NCI-H1105 treated with DMSO at 0.1 percent for 48 hours (cell line): ENCODE measurements at regions not wholly inside any gene's neighbourhood (a gene's known extent, or its start where the extent isn't known, plus 50 kb on each side); places are given as distances from the start of the nearest gene placed in this dataset.

Source experiments
- DNase-seq: peaks from one replicate; lab custom pipeline; 2025; lab: John Stamatoyannopoulos, UW

GRCh38 chr4:92111493-92111892, 192.3 kb upstream of the GRID2 start:
- DNase-seq: no peak

GRCh38 chr4:92112805-92113204, 191.0 kb upstream of the GRID2 start:
- no peak for DNase-seq

GRCh38 chr4:92120810-92121498, 182.8 kb upstream of the GRID2 start:
- DNase-seq: no peak

GRCh38 chr4:92122911-92123310, 180.9 kb upstream of the GRID2 start:
- DNase-seq: no peak

DNA sequence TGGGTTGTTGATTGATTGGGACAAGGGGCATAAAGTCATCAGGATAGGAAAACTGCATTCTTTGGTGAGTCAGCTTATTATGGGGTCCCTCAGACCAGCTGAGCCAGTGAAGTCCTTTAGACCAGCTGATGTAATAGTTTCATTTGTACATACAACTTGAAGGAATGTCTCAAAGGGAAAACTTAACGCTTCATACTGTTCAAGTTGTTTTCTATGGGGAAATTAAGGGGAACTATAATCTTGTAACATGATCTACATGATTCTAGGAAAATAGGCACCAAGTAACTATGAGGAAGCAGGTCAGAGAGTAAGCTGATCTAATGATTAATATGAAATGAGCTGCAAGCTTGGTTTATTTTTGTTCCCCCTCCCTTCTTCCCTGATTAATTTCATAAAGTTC, 175.1 kb upstream of the GRID2 start:
- DNase-seq: no peak

DNA sequence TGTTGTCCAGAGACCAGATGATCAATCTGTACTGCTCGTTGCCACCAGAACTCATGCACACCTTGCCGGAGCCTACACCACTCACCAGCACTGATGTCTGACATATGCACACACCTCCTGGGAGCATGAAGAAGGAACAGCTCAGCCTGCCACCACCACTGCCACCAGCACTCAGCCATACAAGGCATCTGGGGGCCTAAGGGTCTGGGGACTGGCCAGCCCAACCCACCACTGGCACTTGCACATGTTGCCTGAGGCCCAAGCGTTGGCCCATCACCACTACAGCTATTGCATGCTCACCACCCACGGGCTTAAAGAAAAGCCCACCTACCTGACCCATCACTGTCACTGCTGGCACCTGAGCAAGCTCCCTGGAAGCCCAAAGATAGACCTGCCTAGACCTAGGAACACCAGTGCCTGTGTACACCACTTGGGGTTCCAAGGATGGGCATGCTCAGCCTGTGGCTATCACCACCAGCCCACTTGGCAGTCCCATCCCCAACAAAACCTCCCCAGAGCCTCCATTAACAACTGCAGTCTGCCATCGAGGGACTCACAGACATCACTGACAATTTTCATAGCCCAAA, 174.3 kb upstream of the GRID2 start:
- DNase-seq: no peak

- no peak for DNase-seq
These were observed 167.3 kb upstream of the GRID2 start for GRCh38 chr4:92136434-92136833.

- no peak for DNase-seq
These were observed 140.4 kb upstream of the GRID2 start for GRCh38 chr4:92163348-92163747.

DNA sequence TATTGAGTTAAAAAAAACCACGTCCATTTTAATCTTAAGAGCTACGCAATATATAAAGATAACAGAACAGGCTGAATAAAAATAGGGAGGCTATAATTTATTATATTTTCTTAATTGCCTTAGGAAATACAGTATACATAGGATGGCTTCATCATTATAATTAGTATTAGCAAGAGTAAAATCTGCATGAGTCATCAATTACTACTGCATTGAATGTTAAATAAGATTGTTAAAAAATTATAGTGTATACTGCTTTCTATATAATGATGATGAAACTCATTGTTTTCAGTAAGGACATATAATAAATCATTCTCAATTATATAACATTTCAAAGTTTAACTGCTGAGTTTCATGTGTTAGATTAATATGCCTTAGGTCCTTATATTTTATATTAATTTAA, 133.4 kb upstream of the GRID2 start:
- no peak for DNase-seq

- no peak for DNase-seq
These were observed 131.6 kb upstream of the GRID2 start for GRCh38 chr4:92172203-92172602.

DNA sequence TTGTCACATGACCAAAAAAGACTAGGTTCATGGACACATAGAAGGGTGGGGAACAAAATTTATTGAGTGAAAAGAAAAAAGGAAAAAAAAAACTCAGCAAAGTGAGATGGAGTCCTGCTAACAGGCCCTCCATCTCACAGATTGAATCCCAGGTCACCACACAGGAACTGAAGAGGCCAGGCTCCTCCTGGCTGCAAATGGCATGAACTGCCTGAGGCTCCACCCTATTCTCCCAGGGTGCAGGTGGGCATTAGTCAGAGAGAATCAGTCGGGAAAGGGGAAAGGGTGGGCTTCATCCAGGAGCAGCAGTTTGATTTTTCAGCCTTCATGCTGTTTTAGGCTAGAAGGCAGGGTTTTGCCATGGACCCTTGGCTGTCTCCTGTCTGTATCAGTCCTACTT, 128.5 kb upstream of the GRID2 start:
- no peak for DNase-seq

DNA sequence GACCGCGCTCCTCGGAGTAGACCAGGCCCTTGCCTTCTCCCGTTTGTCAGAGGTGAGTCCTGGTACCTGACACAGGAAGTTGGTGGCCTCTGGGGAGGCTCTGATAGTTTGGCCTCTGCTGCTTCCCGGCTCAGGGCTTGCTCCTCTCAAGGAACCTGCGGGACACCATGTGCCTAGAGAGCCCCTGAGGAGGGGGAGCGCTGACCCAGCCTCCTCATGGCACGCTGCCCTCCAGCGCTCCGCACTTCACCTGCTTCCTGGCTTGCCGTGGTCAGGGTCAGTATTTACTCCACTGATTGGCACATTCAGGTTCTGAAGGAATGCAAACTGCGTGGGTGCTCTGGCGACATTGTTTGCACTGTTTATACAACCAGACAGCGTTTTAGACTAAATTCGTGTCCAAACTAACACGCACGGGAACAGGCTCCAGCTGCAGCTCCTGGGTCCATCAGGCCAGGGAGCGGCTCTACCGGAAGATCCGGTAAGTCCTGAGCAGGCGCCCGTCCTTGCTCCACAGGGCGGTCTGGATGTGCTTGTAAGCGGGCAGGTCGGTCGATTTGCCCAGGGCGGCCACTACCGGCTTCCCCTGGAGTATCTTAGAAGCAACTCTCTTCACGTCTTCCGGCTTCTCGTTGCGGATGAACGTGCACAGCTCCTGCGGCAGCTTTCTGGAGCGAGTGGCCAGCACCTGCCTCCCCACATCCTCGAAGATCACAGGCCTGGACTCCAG, 121.6 kb upstream of the GRID2 start:
- DNase-seq: no peak

GRCh38 chr4:92182736-92183407, 120.9 kb upstream of the GRID2 start:
- no peak for DNase-seq

DNA sequence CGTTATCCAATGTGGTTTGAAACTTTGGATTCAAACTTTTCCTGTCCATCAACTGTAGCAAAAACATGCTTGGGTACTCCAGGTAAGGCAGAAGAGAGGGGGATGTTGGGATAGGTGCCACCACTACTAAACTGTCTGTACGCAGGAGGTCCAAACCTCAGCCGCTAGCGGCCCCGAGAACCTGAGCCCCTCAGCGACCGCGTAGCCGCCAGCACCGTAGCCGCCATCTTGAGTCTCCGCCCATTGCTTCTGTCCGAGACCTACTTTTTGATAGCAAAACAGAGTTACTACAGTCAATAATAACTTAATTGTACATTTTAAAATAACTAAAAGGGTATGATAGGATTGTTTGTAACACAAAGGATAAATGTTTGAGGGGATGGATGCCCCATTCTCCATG, 119.9 kb upstream of the GRID2 start:
- DNase-seq: no peak

- no peak for DNase-seq
These were observed 119.2 kb upstream of the GRID2 start for GRCh38 chr4:92184566-92184965.

DNA sequence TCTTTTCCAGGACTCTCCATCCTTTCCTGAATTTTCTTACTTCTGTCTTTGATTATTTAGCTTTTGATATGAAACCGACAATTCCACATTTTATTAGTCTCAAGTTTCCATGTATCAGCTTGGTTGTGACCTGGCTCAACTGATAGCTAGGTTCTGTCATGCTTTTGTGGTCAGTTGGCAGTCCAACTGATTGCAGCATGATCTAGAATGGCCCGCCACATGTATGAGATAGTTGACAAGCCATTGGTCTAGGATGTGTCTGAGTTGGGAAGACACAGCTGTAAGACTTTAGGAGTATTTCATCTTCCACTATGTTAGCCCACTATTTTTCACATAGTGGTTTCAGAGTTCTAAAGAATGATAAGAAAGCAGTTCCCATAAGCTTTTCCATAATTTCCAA, 117.5 kb upstream of the GRID2 start:
- DNase-seq: no peak

GRCh38 chr4:92189146-92189545, 114.6 kb upstream of the GRID2 start:
- no peak for DNase-seq

DNA sequence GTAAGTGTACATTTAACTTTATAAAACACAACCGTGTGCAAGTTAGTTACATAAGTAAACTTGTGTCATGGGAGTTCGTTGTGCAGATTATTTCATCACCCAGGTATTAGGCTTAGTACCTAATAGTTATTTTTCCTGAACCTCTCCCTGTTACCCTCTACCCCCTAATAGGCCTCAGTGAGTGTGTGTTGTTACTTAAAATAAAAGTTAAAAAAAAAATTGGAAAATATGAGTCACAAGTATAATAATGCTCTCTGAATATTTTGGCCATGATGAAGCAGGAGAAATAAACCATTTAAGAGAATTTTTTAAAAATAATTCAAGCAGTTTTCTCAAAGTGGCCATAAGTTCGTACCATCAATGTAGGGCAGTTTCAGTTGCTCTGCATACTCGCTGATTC, 105.1 kb upstream of the GRID2 start:
- no peak for DNase-seq

- DNase-seq: no peak
These were observed 104.6 kb upstream of the GRID2 start for GRCh38 chr4:92199135-92199534.

DNA sequence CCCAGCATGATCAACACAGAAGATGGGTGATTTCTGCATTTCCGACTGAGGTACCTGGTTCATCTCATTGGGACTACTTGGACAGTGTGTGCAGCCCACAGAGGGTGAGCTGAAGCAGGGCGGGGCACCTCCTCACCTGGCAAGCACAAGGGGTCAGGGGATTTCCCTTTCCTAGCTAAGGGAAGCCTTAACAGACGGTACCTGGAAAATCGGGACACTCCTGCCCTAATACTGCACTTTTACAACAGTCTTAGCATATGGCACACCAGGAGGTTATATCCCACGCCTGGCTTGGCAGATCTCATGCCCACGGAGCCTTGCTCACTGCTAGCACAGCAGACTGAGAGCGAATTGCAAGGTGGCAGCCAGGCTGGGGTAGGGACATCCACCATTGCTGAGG, 92.9 kb upstream of the GRID2 start:
- no peak for DNase-seq

GRCh38 chr4:92215476-92215875, 88.3 kb upstream of the GRID2 start:
- DNase-seq: no peak

DNA sequence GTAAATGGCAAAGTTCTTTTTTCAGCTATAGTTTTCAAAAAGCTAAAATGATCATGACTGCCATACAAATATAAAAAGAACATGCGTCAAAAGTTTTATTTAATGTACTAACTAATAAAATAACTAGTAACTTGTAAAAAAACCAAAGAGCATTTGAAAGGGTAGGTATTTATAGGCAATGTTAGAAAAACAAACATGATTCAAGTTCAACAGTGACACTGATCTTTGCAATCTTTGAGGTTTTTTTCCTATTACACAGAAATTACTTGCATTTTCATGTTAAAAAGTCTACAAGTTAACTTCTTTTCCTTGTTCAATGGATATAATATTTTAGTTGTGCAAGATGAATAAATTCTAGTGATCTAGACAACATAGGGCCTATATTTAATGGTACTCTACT, 72.3 kb upstream of the GRID2 start:
- DNase-seq: no peak

- no peak for DNase-seq
These were observed 71.2 kb upstream of the GRID2 start for GRCh38 chr4:92232566-92232965.
